Activated naive CD8-positive, alpha-beta T cell treated with anti-CD3 and anti-CD28 coated beads, Interleukin-2, amount 10 ng/mL, durations not matched to agents 7 days and 5 days (primary cell): ENCODE measurements at regions not wholly inside any gene's neighbourhood (a gene's known extent, or its start where the extent isn't known, plus 50 kb on each side); places are given as distances from the start of the nearest gene placed in this dataset.

ENCODE experiments used
- ATAC-seq: fragments of 150-1000 bp; cut with Tn5 transposase; one replicate; pipeline ENCODE4 v1.10.0; 2021; ENCODE audit warnings: low read depth, moderate library complexity
- POLR2A ChIA-PET: fragments of 350-600 bp; sonication (Branson Sonifier 250); formaldehyde crosslinking; loops from one replicate; lab custom pipeline; 2021; ENCODE audit warnings: antibody characterized with exemption; lab: Charles Lee
- DNase-seq: peaks from one replicate; pipeline ENCODE4 v3.0.0; 2021
- H3K27ac Mint-ChIP-seq: one replicate; pipeline ENCODE4 v1.8.0; 2022; ENCODE audit warnings: mild to moderate bottlenecking, mixed read lengths
- H3K27me3 Mint-ChIP-seq: one replicate; pipeline ENCODE4 v1.8.0; 2022; ENCODE audit warnings: mild to moderate bottlenecking, moderate library complexity, mixed read lengths
- H3K36me3 Mint-ChIP-seq: one replicate; pipeline ENCODE4 v1.8.0; 2021; ENCODE audit warnings: mild to moderate bottlenecking, mixed read lengths
- H3K4me1 Mint-ChIP-seq: one replicate; pipeline ENCODE4 v1.8.0; 2021; ENCODE audit warnings: mixed read lengths
- H3K4me3 Mint-ChIP-seq: one replicate; pipeline ENCODE4 v1.8.0; 2022; ENCODE audit warnings: mild to moderate bottlenecking, moderate library complexity, mixed read lengths
- H3K9me3 Mint-ChIP-seq: one replicate; pipeline ENCODE4 v1.8.0; 2021; ENCODE audit warnings: mixed read lengths

DNA sequence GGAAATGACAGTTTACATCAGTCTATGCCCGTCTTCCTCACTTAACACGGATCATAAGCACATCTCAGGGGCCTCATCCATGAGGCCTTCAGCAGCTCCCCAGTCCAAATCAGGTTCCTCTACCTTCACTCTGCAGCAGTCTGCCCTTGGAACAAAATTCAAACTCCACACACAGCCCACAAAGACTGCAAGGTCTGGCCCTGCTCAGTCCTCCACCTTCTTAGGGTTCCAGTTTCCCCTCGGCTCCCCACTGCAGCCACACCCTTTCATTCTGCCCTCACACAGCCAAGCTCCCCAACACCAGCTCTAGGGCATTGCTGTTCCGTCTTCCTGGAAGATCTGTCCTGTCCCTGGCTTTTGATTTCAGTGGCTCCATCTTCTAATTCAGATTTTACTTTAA lies 95.2 kb upstream of the IQSEC1 start:
- Mint-ChIP-seq H3K4me3 (no peak overlapping the region), H3K27me3 (peaks cover 3% of the 10 kb centered on the region), H3K27ac (no peak overlapping the region), H3K36me3 (no peaks in the 10 kb centered on the region), H3K9me3 (no peaks in the 10 kb centered on the region), H3K4me1 (no peaks in the 10 kb centered on the region)
- POLR2A ChIA-PET = no interaction called here
- DNase-seq (no peak), ATAC-seq (no peak)

- no peaks in the 10 kb centered on the region for H3K9me3 Mint-ChIP-seq
- no peak overlapping the region for H3K27ac Mint-ChIP-seq
- no peak overlapping the region for H3K4me3 Mint-ChIP-seq
- DNase-seq (no peak), ATAC-seq (no peak)
- POLR2A ChIA-PET = no interaction called here
- H3K36me3 Mint-ChIP-seq = no peaks in the 10 kb centered on the region
- peaks cover 3% of the 10 kb centered on the region for H3K27me3 Mint-ChIP-seq
- no peaks in the 10 kb centered on the region for H3K4me1 Mint-ChIP-seq
Measured at GRCh38 chr3:13167829-13168228, 94.6 kb upstream of the IQSEC1 start.

GRCh38 chr3:13167064-13167743 lies 94.0 kb upstream of the IQSEC1 start:
- Mint-ChIP-seq H3K4me1 (no peaks in the 10 kb centered on the region), H3K9me3 (no peaks in the 10 kb centered on the region), H3K4me3 (no peak overlapping the region), H3K27ac (no peak overlapping the region), H3K27me3 (peaks cover 3% of the 10 kb centered on the region), H3K36me3 (no peaks in the 10 kb centered on the region)
- ATAC-seq (no peak), DNase-seq (no peak)
- POLR2A ChIA-PET = no interaction called here

GRCh38 chr3:13166243-13167063 lies 93.2 kb upstream of the IQSEC1 start:
- H3K9me3 Mint-ChIP-seq = no peaks in the 10 kb centered on the region
- no peaks in the 10 kb centered on the region for H3K4me1 Mint-ChIP-seq
- DNase-seq = no peak
- POLR2A ChIA-PET = no interaction called here
- no peak overlapping the region for H3K27ac Mint-ChIP-seq
- H3K36me3 Mint-ChIP-seq = no peaks in the 10 kb centered on the region
- H3K4me3 Mint-ChIP-seq = no peak overlapping the region
- ATAC-seq = no peak
- H3K27me3 Mint-ChIP-seq = peaks cover 3% of the 10 kb centered on the region

GRCh38 chr3:13165576-13165975 lies 92.3 kb upstream of the IQSEC1 start:
- H3K9me3 Mint-ChIP-seq = no peaks in the 10 kb centered on the region
- ATAC-seq = no peak
- DNase-seq = no peak
- no peaks in the 10 kb centered on the region for H3K4me1 Mint-ChIP-seq
- no peak overlapping the region for H3K27ac Mint-ChIP-seq
- POLR2A ChIA-PET = no interaction called here
- no peaks in the 10 kb centered on the region for H3K36me3 Mint-ChIP-seq
- H3K4me3 Mint-ChIP-seq = no peak overlapping the region
- H3K27me3 Mint-ChIP-seq = peaks cover 3% of the 10 kb centered on the region

DNA sequence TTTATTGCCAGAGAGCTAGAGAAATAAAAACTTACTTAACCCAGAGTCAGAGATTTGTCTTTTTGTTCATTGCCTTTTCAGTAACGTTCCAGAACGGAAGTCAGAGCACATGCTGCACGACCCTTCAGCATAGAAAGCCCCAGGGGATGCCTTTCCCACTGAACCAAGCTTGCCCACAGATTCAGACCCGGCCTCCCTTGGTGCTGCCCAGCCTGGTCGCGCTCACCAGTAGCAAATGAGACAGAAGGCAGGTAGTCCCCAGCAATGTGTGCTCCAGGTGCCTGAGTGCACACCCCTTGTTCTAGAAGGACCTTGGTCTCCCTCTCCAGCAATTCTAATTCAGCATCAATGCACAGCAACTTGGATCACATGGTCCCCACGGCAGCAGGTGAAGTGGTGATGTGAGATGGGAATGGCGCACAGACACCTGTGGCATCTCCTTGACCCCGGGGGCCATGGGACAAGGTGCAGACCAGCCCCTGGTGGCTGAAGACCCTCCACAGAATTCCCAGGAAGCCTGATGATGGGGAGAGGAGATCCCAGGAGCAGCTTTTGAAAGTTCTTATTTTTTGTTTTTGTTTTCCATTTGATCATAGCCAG lies 91.8 kb upstream of the IQSEC1 start:
- no peak overlapping the region for H3K4me3 Mint-ChIP-seq
- POLR2A ChIA-PET = no interaction called here

DNA sequence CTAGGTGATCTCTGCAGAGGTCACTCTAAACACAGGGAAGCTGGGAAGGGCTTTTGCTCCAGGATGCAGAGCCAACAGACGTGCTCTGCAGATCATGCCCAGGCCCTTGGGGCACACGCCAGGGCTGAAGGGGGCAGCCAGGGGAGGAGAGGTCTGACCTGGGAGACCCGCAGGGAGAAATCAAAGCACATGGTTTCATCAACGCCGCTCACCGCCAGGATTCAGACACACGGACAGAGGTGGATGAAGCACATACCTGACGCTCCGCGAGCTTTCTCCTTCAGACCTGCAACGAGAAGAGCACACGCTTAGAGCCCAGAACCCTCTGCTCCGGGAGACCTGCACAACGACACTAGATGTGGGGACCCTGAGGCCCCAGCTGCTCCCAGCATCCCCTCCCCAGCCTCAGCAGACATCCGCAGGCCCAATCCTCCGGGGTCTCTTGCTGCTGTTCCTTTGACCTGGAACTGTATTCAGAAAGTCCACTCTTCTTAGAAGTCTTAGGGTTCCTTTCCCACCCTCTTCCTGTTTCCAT lies 90.7 kb upstream of the IQSEC1 start:
- H3K27me3 Mint-ChIP-seq = no peaks in the 10 kb centered on the region
- POLR2A ChIA-PET = no interaction called here
- no peaks in the 10 kb centered on the region for H3K9me3 Mint-ChIP-seq
- DNase-seq (no peak), ATAC-seq (no peak)
- H3K27ac Mint-ChIP-seq = no peak overlapping the region
- no peaks in the 10 kb centered on the region for H3K36me3 Mint-ChIP-seq
- no peak overlapping the region for H3K4me3 Mint-ChIP-seq
- no peaks in the 10 kb centered on the region for H3K4me1 Mint-ChIP-seq

More for the DNA sequence above, 91.8 kb upstream of the IQSEC1 start:
- peaks cover 3% of the 10 kb centered on the region for H3K27me3 Mint-ChIP-seq
- no peaks in the 10 kb centered on the region for H3K4me1 Mint-ChIP-seq
- no peaks in the 10 kb centered on the region for H3K9me3 Mint-ChIP-seq
- no peaks in the 10 kb centered on the region for H3K36me3 Mint-ChIP-seq
- no peak overlapping the region for H3K27ac Mint-ChIP-seq
- no peak for DNase-seq
- ATAC-seq = no peak

- DNase-seq = no peak
- ATAC-seq = no peak
- POLR2A ChIA-PET = no interaction called here
- H3K27ac Mint-ChIP-seq = no peak overlapping the region
- H3K4me3 Mint-ChIP-seq = no peak overlapping the region
- no peaks in the 10 kb centered on the region for H3K27me3 Mint-ChIP-seq
- no peaks in the 10 kb centered on the region for H3K4me1 Mint-ChIP-seq
- H3K9me3 Mint-ChIP-seq = no peaks in the 10 kb centered on the region
- H3K36me3 Mint-ChIP-seq = no peaks in the 10 kb centered on the region
Measured at GRCh38 chr3:13162549-13163320, 89.5 kb upstream of the IQSEC1 start.

DNA sequence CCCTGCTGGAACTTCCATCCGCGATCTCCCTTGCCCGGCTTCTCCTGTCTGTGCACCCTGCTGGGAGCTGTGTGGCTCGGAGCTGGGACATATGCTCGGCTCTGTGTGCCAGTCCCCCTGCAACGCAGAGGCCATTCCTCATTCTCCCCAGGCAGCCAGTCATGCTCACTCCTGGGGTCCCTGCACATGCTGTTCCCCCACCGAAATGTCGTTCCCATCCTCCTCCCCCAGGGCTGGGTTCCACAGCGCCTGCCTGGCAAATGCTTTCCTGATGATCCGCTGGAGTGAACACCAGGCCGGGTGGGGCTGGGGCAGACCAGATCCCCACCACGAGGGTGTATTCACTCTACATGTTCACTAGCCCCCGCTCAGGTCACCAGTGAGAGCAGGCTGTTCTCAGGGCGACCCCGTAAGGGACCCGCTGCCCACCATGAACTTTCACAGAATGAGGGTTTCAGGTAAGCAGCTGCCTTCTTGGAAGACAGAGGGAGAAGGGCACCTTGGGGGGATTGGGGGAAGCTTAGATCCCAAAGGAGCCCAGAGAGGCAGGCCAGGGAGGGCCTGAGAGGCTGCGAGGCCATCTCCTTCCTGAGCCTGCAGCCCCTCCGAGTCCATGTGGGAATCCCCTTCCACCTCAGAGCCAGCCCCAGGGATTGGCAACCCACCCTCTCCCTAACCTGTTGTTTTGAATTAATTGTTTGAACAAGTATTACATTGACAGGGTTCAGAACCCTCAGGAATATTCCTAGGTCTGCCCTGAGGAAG lies 88.7 kb upstream of the IQSEC1 start:
- DNase-seq (no peak), ATAC-seq (no peak)
- no peaks in the 10 kb centered on the region for H3K36me3 Mint-ChIP-seq
- H3K27me3 Mint-ChIP-seq = peaks cover 3% of the 10 kb centered on the region
- H3K4me1 Mint-ChIP-seq = no peaks in the 10 kb centered on the region
- no peak overlapping the region for H3K4me3 Mint-ChIP-seq
- H3K27ac Mint-ChIP-seq = no peak overlapping the region
- no peaks in the 10 kb centered on the region for H3K9me3 Mint-ChIP-seq
- POLR2A ChIA-PET = no interaction called here

DNA sequence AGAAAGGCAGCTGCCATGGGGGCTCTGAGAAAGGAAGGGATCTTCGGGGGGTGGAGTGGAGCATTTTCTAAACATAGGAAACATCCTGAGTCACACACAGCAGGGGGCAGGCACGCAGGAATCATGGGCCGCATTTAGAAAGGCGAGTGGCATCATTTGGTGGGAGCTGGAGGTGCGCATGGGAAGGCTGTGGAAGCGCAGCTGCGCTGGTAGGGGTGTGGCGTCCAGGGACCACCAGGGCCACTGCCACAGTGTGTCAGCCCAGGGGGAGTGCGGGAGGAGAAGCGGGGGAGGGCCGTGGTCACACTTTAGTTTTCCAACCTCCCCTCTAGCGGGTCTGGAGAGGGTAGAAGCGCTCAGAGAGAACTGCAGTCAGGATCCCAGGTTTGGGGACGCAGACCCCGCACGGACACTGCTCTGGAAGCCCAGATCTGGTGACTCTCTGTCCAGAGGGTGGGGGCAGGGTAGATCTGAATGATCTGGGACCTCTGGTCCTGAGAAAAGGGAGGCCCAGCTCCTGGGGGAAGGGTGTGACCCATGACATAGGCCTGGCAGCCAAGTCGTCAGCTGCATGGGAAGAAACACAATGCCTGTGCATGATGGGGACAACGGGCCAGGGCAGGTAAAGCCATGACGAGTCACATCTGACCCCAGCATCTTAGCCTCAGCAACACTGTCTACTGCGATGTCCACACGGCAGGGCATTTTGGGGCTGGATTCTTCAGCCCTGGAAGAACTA lies 88.0 kb upstream of the IQSEC1 start:
- Mint-ChIP-seq H3K4me3 (no peak overlapping the region), H3K4me1 (no peaks in the 10 kb centered on the region), H3K27ac (no peak overlapping the region), H3K9me3 (peaks cover 5% of the 10 kb centered on the region), H3K36me3 (no peaks in the 10 kb centered on the region), H3K27me3 (peaks cover 3% of the 10 kb centered on the region)
- ATAC-seq (no peak), DNase-seq (no peak)
- POLR2A ChIA-PET = interaction anchor here (0.6 kb wide), 1 partner anchor 318 kb away, joined by 3 read pairs; no protein-coding TSS in a partner anchor

GRCh38 chr3:13160619-13161018 lies 87.4 kb upstream of the IQSEC1 start:
- Mint-ChIP-seq H3K36me3 (no peaks in the 10 kb centered on the region), H3K9me3 (peaks cover 6% of the 10 kb centered on the region), H3K4me1 (no peaks in the 10 kb centered on the region), H3K27me3 (peaks cover 3% of the 10 kb centered on the region), H3K4me3 (no peak overlapping the region), H3K27ac (no peak overlapping the region)
- DNase-seq = no peak
- POLR2A ChIA-PET = no interaction called here
- no peak for ATAC-seq

- POLR2A ChIA-PET = no interaction called here
- H3K4me3 Mint-ChIP-seq = no peak overlapping the region
Measured at GRCh38 chr3:13159890-13160289, 86.7 kb upstream of the IQSEC1 start.

More at GRCh38 chr3:13159890-13160289, 86.7 kb upstream of the IQSEC1 start:
- no peak overlapping the region for H3K27ac Mint-ChIP-seq
- no peaks in the 10 kb centered on the region for H3K36me3 Mint-ChIP-seq
- H3K4me1 Mint-ChIP-seq = no peaks in the 10 kb centered on the region
- H3K9me3 Mint-ChIP-seq = peaks cover 10% of the 10 kb centered on the region
- ATAC-seq = no peak
- H3K27me3 Mint-ChIP-seq = peaks cover 5% of the 10 kb centered on the region
- no peak for DNase-seq
